Activated CD4-positive, alpha-beta T cell treated with anti-CD3 and anti-CD28 coated beads for 48 hours (primary cell): ENCODE measurements at regions not wholly inside any gene's neighbourhood (a gene's known extent, or its start where the extent isn't known, plus 50 kb on each side); places are given as distances from the start of the nearest gene placed in this dataset.
"Not testable (repeated sequence)": the region's sequence is repeated elsewhere in the genome, so short reads cannot be mapped to it uniquely, and the experiment has no call there.

Experiments
- DNase-seq: peaks from one replicate; pipeline ENCODE4 v3.0.0-alpha.2; 2020

DNA sequence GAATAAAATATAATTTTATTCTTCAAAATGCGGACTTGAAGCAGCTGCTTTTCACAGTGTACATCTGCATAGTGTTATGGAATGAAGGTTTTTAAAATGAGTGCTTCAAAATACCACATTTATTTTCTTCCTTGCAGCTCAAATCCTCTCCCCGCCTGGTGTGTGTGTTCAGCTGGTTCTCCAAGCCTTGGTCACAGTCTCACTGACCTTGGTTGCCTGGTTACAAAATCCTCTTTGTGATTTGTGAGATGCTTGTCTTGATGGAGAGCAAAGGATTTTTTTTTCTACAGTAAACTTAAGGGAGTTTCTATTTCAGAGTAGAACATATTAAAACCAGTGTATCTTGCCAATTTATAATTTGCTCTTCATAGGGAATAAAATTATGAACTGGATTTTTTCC, 139.2 kb downstream of the PCDH18 start:
- DNase-seq, result no peak

- DNase-seq, result no peak
Measured at GRCh38 chr4:137390707-137391106, 141.6 kb downstream of the PCDH18 start.

GRCh38 chr4:137389911-137390520, 142.3 kb downstream of the PCDH18 start:
- DNase-seq, result no peak

GRCh38 chr4:137387924-137388323, 144.4 kb downstream of the PCDH18 start:
- DNase-seq, result no peak

GRCh38 chr4:137384476-137384875, 147.8 kb downstream of the PCDH18 start:
- DNase-seq, result no peak

DNA sequence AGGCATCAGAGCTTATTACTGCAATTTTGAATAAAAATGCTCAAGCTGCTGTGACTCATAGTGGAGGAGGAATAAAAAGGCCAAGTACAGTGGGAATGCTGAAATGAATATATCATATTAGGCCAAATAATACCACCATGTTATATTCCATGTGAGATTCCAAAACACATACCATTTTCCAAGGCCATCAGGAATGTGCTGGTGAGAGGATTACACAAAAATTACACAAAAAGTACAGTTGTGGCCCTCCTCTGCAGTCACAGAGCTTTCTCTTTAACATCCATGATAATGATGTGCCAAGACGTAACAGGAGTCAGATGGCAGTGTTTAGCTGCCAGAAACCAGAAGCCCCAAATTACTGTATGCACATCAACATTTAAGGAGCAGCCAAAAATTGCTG, 153.5 kb downstream of the PCDH18 start:
- DNase-seq, result no peak

- no peak for DNase-seq
Measured at GRCh38 chr4:137378393-137378792, 153.9 kb downstream of the PCDH18 start.

DNA sequence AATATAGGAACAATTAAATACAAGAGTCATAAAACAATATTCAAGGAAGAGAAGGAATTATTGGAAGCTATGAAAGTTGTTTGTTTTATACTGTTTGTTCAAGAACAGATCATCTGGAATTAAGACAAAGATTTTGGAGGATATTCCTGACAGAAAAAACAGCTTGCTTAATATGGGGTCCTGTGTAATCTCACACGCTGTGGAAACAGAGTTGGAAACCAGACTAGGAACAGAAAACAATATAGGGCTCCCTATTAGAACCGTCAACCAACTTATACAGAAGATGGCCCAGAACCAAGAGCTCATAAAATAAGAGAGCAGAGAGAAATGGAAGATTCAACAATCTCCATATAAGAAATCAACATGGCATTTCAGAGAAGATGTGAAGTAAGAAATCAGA, 156.0 kb downstream of the PCDH18 start:
- no peak for DNase-seq

GRCh38 chr4:137375111-137375850, 157.0 kb downstream of the PCDH18 start:
- no peak for DNase-seq

- DNase-seq, result no peak
Measured at GRCh38 chr4:137370679-137371078, 161.6 kb downstream of the PCDH18 start.

GRCh38 chr4:137370206-137370633, 162.1 kb downstream of the PCDH18 start:
- no peak for DNase-seq

- no peak for DNase-seq
Measured at GRCh38 chr4:137367620-137368019, 164.7 kb downstream of the PCDH18 start.

DNA sequence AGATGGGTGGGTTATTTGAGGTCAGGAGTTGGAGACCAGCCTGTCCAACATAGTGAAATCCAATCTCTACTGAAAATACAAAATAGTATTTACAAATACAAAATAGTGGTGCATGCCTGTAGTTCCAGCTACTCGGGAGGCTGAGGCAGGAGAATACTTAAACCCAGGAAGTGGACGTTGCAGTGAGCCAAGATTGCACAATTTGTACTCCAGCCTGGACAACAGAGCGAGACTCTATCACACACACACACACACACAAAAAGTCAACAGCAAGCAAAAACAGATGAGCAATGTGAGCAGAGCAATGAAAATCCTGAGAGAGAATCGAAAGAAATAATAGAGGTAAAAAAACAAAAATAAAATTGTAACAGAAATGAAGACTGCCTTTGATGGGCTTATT, 168.8 kb downstream of the PCDH18 start:
- DNase-seq, result no peak

DNA sequence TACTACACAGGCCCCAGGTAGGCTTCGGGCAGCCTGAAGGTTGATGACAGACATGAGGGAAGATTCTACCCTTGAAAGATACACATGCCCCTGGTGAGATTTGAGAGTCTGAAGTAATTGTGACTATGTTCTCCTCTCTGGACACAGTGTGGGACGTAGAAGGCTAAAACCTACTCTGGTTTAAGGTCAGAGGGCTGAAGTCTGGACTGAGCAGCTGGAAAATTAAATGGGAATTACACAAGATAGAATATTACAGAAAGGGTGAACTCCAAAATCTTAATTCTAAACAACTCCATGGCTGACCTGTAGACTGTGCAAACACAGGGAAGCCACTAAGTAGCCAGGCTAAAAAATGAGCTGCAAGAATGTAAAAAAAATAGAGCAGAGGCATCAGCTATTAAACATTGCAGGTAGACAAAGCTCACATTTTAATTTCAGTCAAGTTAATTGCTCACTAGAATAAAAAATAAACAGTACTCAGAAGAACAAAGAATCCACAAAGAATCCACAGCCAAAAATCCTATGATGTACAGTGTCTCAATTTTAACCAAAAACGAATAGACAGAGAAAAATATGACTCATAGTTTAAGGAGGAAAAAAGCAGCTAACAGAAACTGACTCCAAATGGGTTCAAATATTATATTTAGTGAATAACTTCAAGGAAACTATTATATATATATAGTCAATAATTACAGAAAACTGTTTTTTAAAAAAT, 170.4 kb downstream of the PCDH18 start:
- no peak for DNase-seq

- DNase-seq, result no peak
Measured at GRCh38 chr4:137360761-137361160, 171.5 kb downstream of the PCDH18 start.

DNA sequence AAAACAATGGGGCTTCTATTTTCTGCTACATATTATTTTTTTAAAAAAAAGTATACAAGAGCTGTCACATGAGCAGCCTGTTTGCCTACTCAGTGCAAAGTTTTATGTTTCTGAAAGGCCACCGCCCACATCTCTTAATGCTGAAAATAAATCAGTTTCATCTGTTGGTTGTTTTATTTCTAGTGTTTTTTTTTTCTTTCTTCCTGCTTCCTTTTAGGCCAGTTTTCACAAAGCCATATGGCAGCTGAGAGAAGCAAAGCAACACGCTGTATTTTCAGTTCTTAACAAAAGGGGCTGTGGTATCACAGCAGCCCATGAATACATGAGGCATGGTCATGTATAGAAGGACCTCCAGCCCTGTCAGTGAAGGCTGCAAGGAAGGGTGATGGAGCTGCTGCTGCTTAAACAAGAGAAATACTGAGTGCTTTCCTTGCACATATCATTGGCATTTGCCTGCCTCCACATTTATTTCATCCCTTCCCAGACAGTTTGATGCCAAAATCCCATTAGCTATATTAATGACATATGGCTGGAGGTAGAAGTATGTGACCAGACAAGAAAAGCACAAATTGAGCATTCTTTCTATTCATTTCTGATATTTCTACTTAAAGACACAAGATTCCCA, 172.5 kb downstream of the PCDH18 start:
- DNase-seq, result no peak

GRCh38 chr4:137354562-137354961, 177.7 kb downstream of the PCDH18 start:
- DNase-seq, result not testable (repeated sequence)

DNA sequence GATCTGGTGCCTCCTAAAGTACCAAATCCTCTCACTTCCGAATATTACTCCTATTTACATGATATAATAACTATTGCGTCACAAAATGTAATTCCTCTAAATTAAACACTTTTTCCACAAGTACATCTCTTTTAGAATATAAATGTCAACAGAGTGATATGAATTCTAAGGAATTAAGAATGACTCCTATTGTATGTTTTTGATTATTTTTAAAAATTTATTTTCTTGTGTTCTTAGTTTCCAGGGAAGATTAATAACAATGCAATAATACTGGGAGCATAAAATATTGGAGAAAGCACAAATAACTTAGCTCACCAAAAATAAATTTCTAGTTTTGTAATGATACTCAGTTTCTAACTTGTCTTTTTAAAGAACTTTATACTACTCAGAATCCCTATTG, 184.9 kb downstream of the PCDH18 start:
- DNase-seq, result no peak

GRCh38 chr4:137345597-137345996, 186.7 kb downstream of the PCDH18 start:
- no peak for DNase-seq

DNA sequence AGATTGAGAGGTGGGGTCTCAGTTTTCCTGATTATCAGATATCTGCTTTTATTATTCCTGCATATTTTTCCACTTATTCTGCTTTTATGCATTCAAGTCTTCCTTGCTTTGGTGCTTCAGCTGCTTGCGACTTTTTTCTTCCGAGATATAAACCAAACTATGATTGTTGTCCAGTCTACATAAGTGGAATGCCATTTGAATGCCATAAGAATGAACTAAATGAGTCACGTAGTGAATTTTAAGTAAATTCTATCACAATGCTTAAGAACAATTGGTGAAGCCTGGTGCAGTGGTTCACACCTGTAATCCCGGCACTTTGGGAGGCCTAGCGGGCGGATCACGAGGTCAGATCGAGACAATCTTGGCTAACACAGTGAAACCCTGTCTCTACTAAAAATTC, 189.1 kb downstream of the PCDH18 start:
- DNase-seq, result no peak

DNA sequence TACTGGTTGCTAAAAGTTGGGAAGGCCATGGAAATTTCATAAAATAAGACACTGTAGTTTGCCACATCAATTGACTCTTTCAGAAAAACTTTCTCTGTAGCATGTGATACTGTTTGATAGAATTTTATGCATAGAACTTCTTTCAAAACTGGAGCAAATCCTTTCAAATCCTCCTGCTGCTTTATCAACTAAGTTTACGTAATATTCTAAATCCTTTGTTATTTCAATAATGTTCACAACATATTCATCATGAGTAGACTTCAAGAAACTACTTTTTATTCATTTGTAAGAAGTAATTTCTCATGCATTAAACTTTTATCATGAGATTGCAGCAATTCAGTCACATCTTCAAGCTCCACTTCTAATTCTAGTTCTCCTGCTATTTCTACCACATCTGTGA, 199.3 kb downstream of the PCDH18 start:
- DNase-seq, result no peak

- no peak for DNase-seq
Measured at GRCh38 chr4:137312257-137312656, 220.0 kb downstream of the PCDH18 start.

DNA sequence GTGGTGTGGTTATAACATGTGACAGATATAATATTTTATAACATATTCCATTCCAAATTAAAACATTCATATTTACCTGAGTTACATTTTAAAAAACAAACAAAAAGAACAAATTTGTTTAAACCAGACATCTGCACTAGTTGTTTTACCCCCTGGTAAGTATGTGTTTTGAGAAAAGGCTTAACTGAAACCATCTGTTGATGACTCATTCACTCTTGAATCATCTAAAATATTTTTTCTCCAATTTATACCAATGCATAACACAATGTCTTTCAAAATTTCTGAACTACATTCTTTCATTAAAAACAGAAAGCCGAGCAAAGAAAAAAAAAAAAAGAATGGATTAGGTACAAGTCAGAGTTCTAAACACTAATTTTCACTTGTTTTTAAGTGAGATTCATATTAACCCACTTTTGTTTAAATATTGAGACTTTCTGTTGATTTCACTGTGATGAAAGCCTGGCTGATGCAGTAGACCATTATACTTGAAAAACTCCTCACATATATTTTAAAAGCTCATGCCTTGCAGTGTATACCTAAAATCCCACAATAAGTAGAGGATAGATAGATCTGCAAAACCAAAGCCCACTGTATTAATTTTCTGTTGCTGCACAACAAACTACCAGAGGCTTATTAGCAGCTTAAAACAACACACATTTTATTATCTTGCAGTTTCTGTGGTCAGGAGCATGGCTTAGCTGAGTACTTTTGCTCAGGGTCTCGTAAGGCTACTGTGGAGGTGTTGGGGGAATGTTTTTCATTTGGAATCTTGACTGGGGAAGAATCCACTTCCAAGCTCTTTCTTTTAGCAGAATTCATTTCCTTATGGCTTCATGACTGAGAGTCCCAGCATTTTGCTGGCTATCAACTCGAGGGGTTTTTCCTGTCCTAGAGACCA, 221.5 kb downstream of the PCDH18 start:
- DNase-seq, result no peak
